Skeletal muscle cell (primary cell): ENCODE measurements at regions not wholly inside any gene's neighbourhood (a gene's known extent, or its start where the extent isn't known, plus 50 kb on each side); places are given as distances from the start of the nearest gene placed in this dataset.
"Not testable (repeated sequence)": the region's sequence is repeated elsewhere in the genome, so short reads cannot be mapped to it uniquely, and the experiment has no call there.

Source experiments
- DNase-seq: peaks from one replicate; pipeline ENCODE4 v3.0.0-alpha.2; 2010; ENCODE audit warnings: low read depth
- H3K4me3 ChIP-seq: 2 replicates; pipeline ENCODE4 v1.5.1; 2011; ENCODE audit warnings: low read depth, mild to moderate bottlenecking, control low read depth, low read length, moderate library complexity

GRCh38 chr7:89607792-89608191 is 546.5 kb upstream of the STEAP1 start:
- no peak for DNase-seq

GRCh38 chr7:89616829-89617228 is 537.4 kb upstream of the STEAP1 start:
- not testable (repeated sequence) for H3K4me3 ChIP-seq, DNase-seq

More at GRCh38 chr7:89607792-89608191, 546.5 kb upstream of the STEAP1 start:
- no peak overlapping the region for H3K4me3 ChIP-seq

DNA sequence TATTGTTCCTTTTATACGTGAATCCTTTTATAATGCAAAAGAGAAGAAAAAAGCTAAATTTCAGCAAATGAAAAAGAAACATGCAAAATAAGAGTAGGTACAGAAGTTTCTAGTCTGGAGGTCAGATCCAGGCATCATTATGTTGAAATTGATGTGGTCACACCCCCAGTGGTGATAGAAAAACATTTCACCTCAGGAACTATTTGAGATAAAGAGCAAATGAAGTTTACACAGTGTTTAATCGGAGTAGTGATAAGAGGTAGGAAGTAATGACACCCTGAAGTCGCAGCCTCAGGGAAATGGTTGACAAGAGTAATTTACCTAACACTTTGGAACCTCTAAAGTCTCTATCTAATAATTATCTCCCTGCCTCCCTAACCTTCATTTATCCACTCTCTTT is 536.0 kb upstream of the STEAP1 start:
- DNase-seq, result no peak
- no peak overlapping the region for H3K4me3 ChIP-seq

GRCh38 chr7:89621925-89622641 is 532.2 kb upstream of the STEAP1 start:
- no peak overlapping the region for H3K4me3 ChIP-seq
- DNase-seq, result no peak

- no peak overlapping the region for H3K4me3 ChIP-seq
- DNase-seq, result peak; percentile 4
Observed at GRCh38 chr7:89623018-89623672, 531.1 kb upstream of the STEAP1 start.

GRCh38 chr7:89624155-89624554 is 530.1 kb upstream of the STEAP1 start:
- not testable (repeated sequence) for DNase-seq, H3K4me3 ChIP-seq

DNA sequence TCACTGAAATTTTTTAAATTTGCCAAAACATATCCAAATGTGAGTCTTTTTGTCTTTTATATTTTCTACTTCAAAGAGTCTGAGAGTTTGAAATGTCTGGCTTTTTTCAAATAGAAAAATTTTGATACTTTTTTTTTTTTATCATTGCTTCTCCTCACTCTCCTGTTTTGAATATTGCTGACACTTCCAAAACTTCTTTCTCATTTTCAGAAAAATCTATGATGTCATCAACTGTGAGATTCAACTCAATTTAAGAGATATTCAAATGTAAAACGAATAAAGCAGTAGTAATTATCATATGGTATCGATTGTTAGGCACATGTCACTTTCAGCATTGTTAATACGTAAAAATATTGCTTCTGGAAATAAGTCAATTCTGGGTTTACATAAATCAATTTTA is 505.8 kb upstream of the STEAP1 start:
- DNase-seq, result no peak
- H3K4me3 ChIP-seq, result no peak overlapping the region

DNA sequence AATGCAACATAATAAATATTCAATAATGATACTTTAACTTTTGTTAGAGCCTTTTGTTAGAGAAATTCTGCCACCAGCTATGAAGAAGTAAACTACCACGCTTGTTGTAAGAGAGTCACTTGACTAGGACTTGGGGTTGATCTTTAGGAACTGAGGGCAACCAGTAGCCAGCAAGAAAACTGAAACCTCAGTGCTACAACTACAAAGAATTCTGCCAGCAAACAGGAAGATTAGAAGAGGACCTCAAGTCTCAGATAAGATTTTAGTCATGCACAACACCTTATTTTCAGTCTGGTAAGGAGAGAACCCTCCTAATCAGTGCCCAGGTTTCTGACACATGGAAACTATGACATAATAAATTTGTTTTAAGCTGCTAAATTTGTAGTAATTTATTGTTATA is 498.3 kb upstream of the STEAP1 start:
- no peak overlapping the region for H3K4me3 ChIP-seq
- DNase-seq, result no peak

DNA sequence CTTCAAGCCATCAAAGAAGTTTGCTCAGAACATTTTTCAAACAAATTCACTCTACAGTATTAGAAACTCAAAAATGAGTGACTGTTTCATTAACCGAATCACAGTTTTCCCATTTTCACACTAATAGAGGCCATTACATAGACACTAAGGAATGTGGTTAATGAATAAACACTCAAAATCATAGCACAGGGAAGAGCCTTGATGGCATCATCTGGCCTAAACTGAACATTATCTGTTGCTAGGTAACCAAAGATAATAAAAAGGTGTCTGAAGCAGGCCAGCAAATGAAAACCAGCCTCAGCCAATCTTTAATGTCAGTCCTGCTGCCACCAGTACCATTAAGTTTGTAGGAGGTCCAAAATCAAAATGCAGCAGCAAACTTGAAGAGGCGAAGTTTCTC is 492.4 kb upstream of the STEAP1 start:
- H3K4me3 ChIP-seq, result no peak overlapping the region
- DNase-seq, result no peak

- no peak for DNase-seq
- no peak overlapping the region for H3K4me3 ChIP-seq
Observed at GRCh38 chr7:89666136-89666835, 488.0 kb upstream of the STEAP1 start.

DNA sequence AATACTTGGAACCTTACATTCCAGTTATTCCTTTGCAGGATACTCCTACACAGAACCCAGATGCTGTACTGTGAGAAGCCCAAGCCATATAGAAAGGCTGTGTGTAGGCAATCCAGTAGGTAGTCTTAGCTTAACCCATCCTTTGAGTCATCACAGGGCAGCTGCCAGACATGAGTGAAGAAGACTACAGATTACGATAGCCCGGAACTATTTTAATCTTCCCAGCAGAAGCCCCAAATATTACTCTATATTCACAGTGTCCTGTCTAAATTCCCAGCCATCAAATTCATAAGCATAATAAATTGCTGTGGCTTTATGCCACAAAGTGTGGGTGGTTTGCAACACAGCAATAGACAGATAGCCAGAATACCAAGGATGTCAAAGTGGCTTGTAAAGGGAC is 474.1 kb upstream of the STEAP1 start:
- no peak overlapping the region for H3K4me3 ChIP-seq
- DNase-seq, result peak; percentile 6

DNA sequence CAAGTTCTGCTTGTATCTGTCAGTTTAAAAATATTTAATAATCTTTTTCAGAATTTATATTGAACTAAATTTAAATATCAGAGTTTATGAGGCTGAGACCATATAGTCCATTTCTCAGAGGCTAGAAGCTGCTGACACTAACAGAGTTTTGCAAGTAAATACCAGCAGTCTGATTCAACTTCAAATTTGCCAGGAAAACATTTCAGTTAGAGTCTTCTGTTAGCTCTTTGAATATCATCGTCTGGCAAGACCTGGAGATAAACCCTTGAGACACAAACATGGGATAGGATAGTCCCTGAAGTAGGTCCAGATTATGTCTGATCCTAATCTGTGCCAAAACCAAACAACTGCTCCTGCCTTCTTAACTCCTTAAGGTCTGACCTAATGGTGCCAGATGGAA is 472.8 kb upstream of the STEAP1 start:
- no peak overlapping the region for H3K4me3 ChIP-seq
- no peak for DNase-seq

- H3K4me3 ChIP-seq, result no peak overlapping the region
- DNase-seq, result no peak
Observed at GRCh38 chr7:89685287-89685686, 469.0 kb upstream of the STEAP1 start.

DNA sequence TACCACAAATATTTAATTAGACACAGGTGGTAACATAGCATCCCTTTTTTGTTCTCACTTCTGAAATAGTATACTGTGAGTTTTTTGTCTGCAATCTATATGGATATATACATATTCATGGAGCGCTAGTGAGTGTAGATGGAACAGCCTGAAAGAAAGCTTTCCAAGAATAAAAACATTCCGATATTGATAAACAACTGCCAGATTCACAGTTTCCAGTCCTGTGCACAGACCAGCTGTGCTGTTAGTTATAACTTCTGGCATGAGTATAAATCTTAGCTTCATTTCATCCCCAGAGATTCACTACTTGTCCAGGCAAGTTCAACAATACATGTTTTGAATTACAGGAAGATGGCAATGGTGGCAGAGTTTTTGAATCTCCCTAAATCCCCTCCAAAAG is 467.1 kb upstream of the STEAP1 start:
- no peak overlapping the region for H3K4me3 ChIP-seq
- DNase-seq, result no peak

DNA sequence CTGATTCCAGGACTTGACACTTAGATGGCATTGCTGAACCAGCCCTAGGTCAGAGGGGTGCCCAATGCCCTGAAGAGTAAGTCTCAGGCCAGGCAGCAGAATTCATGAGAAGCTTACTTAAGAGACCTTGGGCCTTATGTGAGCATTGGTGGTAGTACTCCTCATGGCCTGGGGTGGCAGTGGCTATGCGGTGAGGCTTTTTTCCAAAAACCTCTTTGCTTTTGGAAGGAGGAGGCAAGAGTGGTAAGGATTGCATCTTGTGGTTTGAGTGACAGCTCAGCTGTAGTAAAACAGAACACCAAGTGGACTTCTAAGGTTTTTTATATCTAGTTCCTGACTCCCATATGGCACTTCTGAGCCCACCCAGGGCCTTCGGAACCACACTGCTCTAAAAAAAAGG is 459.0 kb upstream of the STEAP1 start:
- DNase-seq, result no peak

DNA sequence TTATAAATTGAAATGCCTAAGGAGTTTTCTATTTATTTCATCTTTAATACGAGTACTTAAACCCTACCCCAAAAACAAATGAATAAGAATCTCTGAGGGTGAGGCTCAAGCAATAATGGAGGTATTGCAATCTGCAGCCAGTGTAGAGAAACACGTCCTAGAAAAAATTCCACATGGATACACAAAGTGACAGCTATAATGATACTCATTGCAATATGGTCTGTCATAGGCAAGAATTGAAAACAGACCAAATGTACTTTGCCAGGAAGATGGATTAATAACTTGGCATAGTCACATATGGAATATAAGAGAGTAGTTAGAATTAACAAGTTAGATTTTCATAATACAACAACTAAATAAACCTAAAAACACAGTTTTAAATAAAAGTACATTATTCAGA is 440.1 kb upstream of the STEAP1 start:
- DNase-seq, result no peak
- no peak overlapping the region for H3K4me3 ChIP-seq

More for the DNA sequence above, 459.0 kb upstream of the STEAP1 start:
- no peak overlapping the region for H3K4me3 ChIP-seq

DNA sequence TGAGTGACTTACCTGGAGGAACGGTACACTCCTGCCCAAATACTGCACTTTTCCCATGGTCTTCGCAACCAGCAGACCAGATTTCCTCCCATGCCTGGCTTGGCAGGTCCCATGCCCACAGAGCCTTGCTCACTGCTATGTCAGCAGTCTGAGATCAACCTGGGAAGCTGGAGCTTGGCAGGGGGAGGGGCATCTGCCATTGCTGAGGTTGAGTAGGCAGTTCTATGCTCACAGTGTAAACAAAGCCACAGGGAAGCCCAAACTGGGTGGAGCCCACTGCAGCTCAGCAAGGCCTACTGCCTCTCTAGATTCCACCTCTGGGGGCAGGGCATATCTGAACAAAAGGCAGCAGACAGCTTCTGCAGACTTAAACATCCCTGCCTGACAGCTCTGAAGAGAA is 435.3 kb upstream of the STEAP1 start:
- H3K4me3 ChIP-seq, DNase-seq: not testable (repeated sequence)

GRCh38 chr7:89728481-89728880 is 425.8 kb upstream of the STEAP1 start:
- no peak overlapping the region for H3K4me3 ChIP-seq
- no peak for DNase-seq

DNA sequence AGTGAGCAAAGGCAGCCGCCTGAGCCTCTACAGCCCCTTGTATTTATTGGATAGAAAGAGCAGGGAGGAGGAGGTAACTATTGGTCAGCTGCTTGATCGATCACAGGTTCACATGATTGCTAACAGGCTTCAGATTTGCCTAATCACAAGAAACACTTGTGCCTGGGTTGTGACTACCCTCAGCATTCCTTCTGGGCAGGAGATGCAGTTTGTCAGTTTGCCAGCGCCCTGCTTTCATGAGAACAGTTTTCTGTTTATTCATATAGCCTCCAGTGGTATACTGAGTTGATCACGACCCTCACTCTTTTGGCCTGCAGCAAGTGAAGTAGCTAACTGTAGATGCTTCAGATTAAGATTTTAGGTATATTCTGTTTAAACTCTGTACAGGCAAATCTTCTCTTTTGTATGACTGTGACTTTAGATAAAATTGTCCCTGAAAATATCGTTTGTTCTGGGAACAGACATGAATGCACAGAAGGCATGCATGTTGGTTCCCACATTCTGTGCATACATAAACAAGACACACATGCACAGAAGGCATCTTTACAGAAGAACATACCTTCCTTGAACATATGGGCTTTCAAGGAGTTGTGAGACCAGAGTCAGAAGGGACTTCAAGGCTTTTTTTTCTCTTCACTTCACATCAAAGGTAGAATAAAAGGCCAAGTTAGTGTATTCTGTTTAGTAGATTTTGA is 422.4 kb upstream of the STEAP1 start:
- DNase-seq, result no peak
- H3K4me3 ChIP-seq, result no peak overlapping the region

DNA sequence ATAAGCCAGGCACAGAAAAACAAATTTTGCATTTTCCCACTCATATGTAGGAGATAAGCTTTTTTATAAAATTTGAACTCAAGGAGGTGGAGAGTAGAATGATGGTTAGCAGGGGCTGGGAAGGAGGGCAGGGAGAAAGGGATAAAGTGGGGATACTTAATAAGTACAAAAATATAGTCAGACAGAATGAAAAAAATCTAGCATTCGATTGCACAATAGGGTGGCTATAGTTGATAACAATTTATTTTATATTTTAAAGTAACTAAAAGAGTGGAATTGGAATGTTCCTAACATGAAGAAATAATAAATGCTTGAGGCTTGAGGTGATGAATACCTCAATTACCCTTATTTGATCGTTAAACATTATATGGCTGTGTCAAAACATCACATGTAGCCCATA is 415.7 kb upstream of the STEAP1 start:
- no peak for DNase-seq
- H3K4me3 ChIP-seq, result no peak overlapping the region
